Fibroblast of villous mesenchyme (primary cell): ENCODE measurements at regions not wholly inside any gene's neighbourhood (a gene's known extent, or its start where the extent isn't known, plus 50 kb on each side); places are given as distances from the start of the nearest gene placed in this dataset.

Experiments used
- DNase-seq: peaks from one replicate; pipeline ENCODE4 v3.0.0-alpha.2; 2010; ENCODE audit warnings: low read depth
- H3K4me3 ChIP-seq: 2 replicates; pipeline ENCODE4 v1.5.1; 2011; ENCODE audit warnings: low read depth, mild to moderate bottlenecking, low read length
- TF ChIP-seq, protein P1 (sequence below): IDR thresholded peaks from 2 replicates; pipeline ENCODE4 v1.5.1; 2012; ENCODE audit warnings: low read depth, mild to moderate bottlenecking, low read length; ENCODE audit not compliant: insufficient read depth

DNA sequence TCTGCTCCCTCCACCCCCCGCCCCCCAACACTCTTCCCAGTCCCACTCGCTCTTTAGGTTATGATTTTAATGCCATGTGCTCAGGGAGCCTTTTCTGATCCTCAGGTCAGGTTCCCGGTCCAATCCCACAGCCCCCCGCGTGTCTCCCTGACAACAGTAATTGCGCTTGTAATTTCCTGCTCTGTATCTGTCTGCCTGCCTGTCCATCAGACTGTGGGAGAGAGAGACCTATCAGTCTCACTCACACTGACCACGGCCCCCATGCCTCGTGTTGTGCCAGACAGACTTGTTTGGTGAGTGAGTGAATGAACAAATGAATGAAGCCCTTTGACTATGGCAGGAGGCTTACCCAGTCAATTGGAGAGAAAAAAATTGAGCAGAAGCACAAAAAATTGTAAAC, 50.8 kb upstream of the ECE1 start:
- TF ChIP-seq, protein P1, sequence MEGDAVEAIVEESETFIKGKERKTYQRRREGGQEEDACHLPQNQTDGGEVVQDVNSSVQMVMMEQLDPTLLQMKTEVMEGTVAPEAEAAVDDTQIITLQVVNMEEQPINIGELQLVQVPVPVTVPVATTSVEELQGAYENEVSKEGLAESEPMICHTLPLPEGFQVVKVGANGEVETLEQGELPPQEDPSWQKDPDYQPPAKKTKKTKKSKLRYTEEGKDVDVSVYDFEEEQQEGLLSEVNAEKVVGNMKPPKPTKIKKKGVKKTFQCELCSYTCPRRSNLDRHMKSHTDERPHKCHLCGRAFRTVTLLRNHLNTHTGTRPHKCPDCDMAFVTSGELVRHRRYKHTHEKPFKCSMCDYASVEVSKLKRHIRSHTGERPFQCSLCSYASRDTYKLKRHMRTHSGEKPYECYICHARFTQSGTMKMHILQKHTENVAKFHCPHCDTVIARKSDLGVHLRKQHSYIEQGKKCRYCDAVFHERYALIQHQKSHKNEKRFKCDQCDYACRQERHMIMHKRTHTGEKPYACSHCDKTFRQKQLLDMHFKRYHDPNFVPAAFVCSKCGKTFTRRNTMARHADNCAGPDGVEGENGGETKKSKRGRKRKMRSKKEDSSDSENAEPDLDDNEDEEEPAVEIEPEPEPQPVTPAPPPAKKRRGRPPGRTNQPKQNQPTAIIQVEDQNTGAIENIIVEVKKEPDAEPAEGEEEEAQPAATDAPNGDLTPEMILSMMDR, result no peak
- H3K4me3 ChIP-seq, result no peak overlapping the region
- DNase-seq, result no peak

DNA sequence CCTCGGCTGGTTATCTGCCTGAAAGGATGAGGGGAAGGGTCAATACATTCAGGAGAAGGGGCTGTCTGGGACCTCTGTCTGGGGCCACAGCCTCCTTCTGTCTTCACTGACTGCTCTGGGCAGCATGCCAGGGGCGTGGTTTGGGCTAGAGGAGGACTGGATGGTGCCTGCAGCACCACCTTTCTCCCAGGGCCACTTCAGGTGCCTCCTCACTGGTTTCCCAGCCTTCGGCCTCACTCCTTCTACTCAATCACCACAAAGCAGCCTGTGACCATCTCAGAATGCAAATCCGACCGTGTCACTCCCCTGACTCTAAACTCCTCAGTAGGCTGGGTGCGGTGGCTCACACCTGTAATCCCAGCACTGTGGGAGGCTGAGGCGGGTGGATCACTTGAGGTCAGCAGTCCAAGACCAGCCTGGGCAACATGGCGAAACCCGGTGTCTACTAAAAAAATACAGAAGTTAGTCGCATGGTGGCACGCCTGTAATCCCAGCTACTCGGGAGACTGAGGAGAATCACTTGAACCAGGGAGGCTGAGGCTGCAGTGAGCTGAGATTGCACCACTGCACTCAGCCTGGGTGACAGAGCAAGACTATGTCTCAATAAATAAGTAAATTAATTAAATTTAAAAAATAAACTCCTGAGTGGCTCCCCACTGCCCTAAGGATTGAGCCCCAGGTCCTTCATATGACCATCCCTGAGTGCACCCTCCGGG, 50.1 kb upstream of the ECE1 start:
- TF ChIP-seq, protein P1, result no peak
- no peak overlapping the region for H3K4me3 ChIP-seq

More for the DNA sequence above, 50.1 kb upstream of the ECE1 start:
- DNase-seq, result no peak
